ENCODE measurements at regions not wholly inside any gene's neighbourhood (a gene's known extent, or its start where the extent isn't known, plus 50 kb on each side); places are given as distances from the start of the nearest gene placed in this dataset.
A peak's percentile ranks its signal among the peaks of the same experiment; 100 is the strongest.

GRCh38 chr15:70555713-70556112, 207.6 kb downstream of the UACA start:
- DNase-seq = no peak

- no peak for DNase-seq
Observed at GRCh38 chr15:70547846-70548487, 215.4 kb downstream of the UACA start.

GRCh38 chr15:70545526-70545925, 217.8 kb downstream of the UACA start:
- no peak for DNase-seq

GRCh38 chr15:70541511-70541910, 221.8 kb downstream of the UACA start:
- no peak for DNase-seq

GRCh38 chr15:70539912-70540530, 223.3 kb downstream of the UACA start:
- DNase-seq = no peak

- DNase-seq = no peak
Observed at GRCh38 chr15:70539409-70539808, 223.9 kb downstream of the UACA start.

GRCh38 chr15:70538278-70538677, 225.1 kb downstream of the UACA start:
- no peak for DNase-seq

- DNase-seq = no peak
Observed at GRCh38 chr15:70535955-70536338, 227.4 kb downstream of the UACA start.

GRCh38 chr15:70535071-70535954, 228.0 kb downstream of the UACA start:
- DNase-seq = peak; percentile 28

- no peak for DNase-seq
Observed at GRCh38 chr15:70533931-70534742, 229.2 kb downstream of the UACA start.

GRCh38 chr15:70532531-70533186, 230.7 kb downstream of the UACA start:
- DNase-seq = no peak

GRCh38 chr15:70531576-70531975, 231.8 kb downstream of the UACA start:
- no peak for DNase-seq

- DNase-seq = no peak
Observed at GRCh38 chr15:70530906-70531305, 232.5 kb downstream of the UACA start.

- no peak for DNase-seq
Observed at GRCh38 chr15:70530503-70530902, 232.9 kb downstream of the UACA start.

GRCh38 chr15:70530017-70530499, 233.3 kb downstream of the UACA start:
- no peak for DNase-seq

GRCh38 chr15:70528816-70529215, 234.5 kb downstream of the UACA start:
- DNase-seq = no peak

- DNase-seq = peak; percentile 37
Observed at GRCh38 chr15:70528270-70528706, 235.1 kb downstream of the UACA start.

GRCh38 chr15:70526974-70527325, 236.4 kb downstream of the UACA start:
- no peak for DNase-seq

- no peak for DNase-seq
Observed at GRCh38 chr15:70526221-70526973, 237.0 kb downstream of the UACA start.

- DNase-seq = no peak
Observed at GRCh38 chr15:70525551-70525950, 237.8 kb downstream of the UACA start.

GRCh38 chr15:70524470-70524869, 238.9 kb downstream of the UACA start:
- no peak for DNase-seq

GRCh38 chr15:70523616-70524015, 239.7 kb downstream of the UACA start:
- DNase-seq = no peak
